Activated naive CD4-positive, alpha-beta T cell treated with anti-CD3 and anti-CD28 coated beads, Interleukin-2, amount 50 U/mL, for 72 hours (primary cell): ENCODE measurements at regions not wholly inside any gene's neighbourhood (a gene's known extent, or its start where the extent isn't known, plus 50 kb on each side); places are given as distances from the start of the nearest gene placed in this dataset.
"Not testable (repeated sequence)": the region's sequence is repeated elsewhere in the genome, so short reads cannot be mapped to it uniquely, and the experiment has no call there.

Experiments
- ATAC-seq, 2 donors: fragments of 150-1000 bp; cut with Tn5 transposase; 2 replicates each; pipeline ENCODE4 v1.10.0; 2021; ENCODE audit warnings: mild to moderate bottlenecking in 2 of 2, moderate library complexity in 2 of 2
- DNase-seq, 2 donors: peaks; one replicate each; pipeline ENCODE4 v3.0.0; 2021 to 2022; ENCODE audit warnings: low spot score in 2 of 2
- H3K27ac Mint-ChIP-seq, 2 donors: one replicate each; pipeline ENCODE4 v1.8.0; 2022; ENCODE audit warnings: mild to moderate bottlenecking in 2 of 2, mixed read lengths in 2 of 2
- H3K36me3 Mint-ChIP-seq, 2 donors: one replicate each; pipeline ENCODE4 v1.8.0; 2022; ENCODE audit warnings: mixed read lengths in 2 of 2
- H3K9me3 Mint-ChIP-seq, 2 donors: one replicate each; pipeline ENCODE4 v1.8.0; 2022; ENCODE audit warnings: mixed read lengths in 2 of 2

DNA sequence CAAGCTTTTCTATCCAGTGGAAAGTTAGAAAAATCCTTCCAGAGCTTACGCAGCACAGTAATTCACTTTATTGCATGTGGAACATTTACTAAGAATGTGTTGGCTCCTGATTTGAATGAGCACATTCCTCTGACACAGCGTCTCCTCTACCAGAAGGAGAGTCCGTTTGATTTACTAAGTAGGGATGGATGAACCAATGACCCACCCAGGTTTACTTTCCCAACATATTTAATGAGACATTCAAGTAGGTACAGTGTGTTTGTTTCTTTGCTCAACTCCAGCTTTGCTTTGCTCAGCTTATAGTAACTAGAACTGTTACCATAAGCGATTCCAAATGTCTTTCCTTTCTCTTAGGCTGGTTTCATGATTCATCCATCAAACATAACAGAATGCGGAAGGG lies 161.7 kb downstream of the SMARCA1 start:
- no peaks in the 10 kb centered on the region for H3K9me3 Mint-ChIP-seq
- no peaks in the 10 kb centered on the region for H3K36me3 Mint-ChIP-seq
- ATAC-seq = no peak
- no peak for DNase-seq
- no peak overlapping the region for H3K27ac Mint-ChIP-seq

DNA sequence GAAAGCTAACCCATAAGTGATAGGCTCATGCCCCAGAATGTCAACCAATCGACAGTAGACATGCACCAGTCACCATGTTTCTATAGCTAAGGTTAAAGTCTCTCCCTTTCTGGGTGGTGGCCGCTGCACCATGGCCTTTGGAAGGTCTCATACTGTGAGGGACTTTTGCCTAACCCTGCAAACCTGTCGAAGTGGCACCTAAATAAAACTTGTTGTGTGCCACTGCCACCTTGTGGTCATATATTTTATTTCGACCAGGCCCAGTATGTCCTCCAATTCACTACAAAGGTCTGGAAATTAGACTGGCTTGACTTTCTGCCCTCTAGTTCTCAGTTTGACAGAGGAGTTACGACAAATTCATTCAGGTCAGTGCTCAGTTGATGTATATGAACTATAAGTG lies 163.1 kb downstream of the SMARCA1 start:
- DNase-seq (peak in 1 of 2 donors; percentile 27), ATAC-seq (peak; percentile 50 to 80)
- Mint-ChIP-seq H3K36me3 (no peaks in the 10 kb centered on the region), H3K27ac (no peak overlapping the region), H3K9me3 (no peaks in the 10 kb centered on the region)

DNA sequence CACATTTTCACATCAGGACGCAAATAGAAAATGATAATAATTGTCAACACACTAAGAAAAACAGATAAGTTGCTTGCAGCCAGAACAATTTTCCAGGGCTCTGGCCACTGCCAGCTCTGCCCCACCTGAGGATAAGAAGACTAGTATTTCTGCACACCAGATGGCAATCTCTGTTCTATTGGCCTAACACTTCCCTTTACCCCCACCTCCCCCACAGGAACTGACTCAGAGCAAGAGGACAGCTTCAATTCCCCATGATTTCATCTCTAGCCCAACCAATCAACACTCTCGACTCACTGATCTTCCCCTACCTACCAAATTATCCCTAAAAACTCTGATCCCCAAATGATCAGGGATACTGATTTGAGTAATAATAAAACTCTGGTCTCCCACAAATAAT lies 164.0 kb downstream of the SMARCA1 start:
- DNase-seq = no peak
- H3K36me3 Mint-ChIP-seq = no peaks in the 10 kb centered on the region
- peak in 1 of 2 donors; percentile 34 for ATAC-seq
- H3K9me3 Mint-ChIP-seq = no peaks in the 10 kb centered on the region
- no peak overlapping the region for H3K27ac Mint-ChIP-seq

- not testable (repeated sequence) for ATAC-seq, DNase-seq, H3K36me3 Mint-ChIP-seq
Measured at GRCh38 chrX:129357428-129357827, 165.9 kb downstream of the SMARCA1 start.

DNA sequence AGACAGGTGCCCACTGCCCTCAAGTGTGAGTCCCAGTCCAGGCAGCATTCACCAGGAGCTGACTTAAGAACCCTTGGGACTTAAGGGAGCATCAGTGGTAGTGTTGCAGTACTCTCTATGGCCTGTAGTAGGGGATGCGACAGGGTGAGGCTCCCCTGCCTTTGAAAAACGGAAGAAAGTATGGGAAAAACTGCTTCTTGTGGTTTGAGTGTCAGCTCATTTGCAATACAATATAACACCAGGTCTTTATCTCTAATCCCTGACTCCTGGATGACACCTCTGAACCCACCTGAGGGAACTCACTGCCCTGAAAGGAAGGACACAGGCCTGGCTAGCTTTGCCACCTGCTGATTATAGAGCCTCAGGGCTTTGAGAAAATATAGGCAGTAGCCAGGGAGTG lies 176.0 kb downstream of the SMARCA1 start:
- Mint-ChIP-seq H3K9me3 (no peaks in the 10 kb centered on the region), H3K27ac (no peak overlapping the region), H3K36me3 (no peaks in the 10 kb centered on the region)
- DNase-seq = no peak
- no peak for ATAC-seq

More at GRCh38 chrX:129357428-129357827, 165.9 kb downstream of the SMARCA1 start:
- not testable (repeated sequence) for H3K9me3 Mint-ChIP-seq, H3K27ac Mint-ChIP-seq

DNA sequence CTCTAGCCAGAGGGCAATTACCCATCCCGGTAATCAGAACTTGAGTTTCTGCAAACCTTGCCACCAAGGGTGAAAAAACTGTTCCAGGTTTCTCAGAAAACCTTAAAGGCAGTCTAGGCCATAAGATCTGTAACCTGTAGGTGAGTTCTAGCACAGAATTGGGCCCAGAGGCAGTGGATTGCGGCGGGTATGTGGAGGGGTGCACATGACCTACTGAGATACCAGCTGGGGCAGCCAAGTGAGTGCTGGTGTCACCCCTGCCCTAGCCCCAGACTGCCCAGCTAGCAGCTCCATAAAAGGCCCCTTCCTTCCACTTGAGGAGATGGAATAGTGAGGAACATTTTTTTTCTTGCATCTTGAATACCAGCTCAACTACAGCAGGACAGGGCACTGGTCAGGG lies 176.7 kb downstream of the SMARCA1 start:
- no peak for ATAC-seq

DNA sequence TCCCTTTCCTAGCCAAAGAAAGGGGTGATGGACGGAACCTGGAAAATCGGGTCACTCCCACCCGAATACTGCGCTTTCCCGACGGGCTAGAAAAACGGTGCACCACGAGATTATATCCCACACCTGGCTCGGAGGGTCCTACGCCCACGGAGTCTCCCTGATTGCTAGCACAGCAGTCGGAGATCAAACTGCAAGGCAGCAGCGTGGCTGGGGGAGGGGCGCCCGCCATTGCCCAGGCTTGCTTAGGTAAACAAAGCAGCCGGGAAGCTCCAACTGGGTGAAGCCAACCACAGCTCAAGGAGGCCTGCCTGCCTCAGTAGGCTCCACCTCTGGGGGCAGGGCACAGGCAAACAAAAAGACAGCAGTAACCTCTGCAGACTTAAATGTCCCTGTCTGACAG lies 186.0 kb downstream of the SMARCA1 start:
- DNase-seq, H3K9me3 Mint-ChIP-seq, ATAC-seq, H3K27ac Mint-ChIP-seq: not testable (repeated sequence)
- H3K36me3 Mint-ChIP-seq = peaks cover 5 to 17% of the 10 kb centered on the region in 2 donors

More for the DNA sequence above, 176.7 kb downstream of the SMARCA1 start:
- Mint-ChIP-seq H3K27ac (no peak overlapping the region), H3K36me3 (no peaks in the 10 kb centered on the region), H3K9me3 (no peaks in the 10 kb centered on the region)
- DNase-seq = no peak

DNA sequence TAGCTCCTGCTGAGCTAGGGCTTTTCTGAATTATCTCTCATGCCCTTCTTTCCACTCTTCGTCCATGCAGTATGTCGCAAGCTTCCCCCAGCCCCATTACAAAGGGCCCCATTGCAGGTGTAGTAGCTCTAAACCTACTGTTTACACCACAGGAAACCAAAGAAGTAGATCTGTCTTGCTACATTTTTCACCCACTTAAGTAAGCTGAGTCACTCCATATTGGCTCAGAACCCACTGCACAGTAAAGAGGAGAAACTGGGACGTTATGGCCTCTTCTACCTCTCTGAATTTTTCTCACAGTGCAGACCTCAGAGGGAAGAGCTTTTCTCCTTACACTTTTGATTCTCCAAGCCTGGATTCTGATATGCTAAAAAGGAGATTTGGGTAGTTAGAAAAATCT lies 200.2 kb downstream of the SMARCA1 start:
- no peak for DNase-seq
- H3K9me3 Mint-ChIP-seq = no peaks in the 10 kb centered on the region
- H3K27ac Mint-ChIP-seq = no peak overlapping the region
- no peaks in the 10 kb centered on the region for H3K36me3 Mint-ChIP-seq
- no peak for ATAC-seq

- DNase-seq (no peak), ATAC-seq (no peak)
- no peak overlapping the region for H3K27ac Mint-ChIP-seq
- H3K9me3 Mint-ChIP-seq = no peaks in the 10 kb centered on the region
- no peaks in the 10 kb centered on the region for H3K36me3 Mint-ChIP-seq
Measured at GRCh38 chrX:129318375-129318774, 204.9 kb downstream of the SMARCA1 start.

- Mint-ChIP-seq H3K9me3 (no peaks in the 10 kb centered on the region), H3K27ac (no peak overlapping the region), H3K36me3 (no peaks in the 10 kb centered on the region)
- ATAC-seq = no peak
- DNase-seq = no peak
Measured at GRCh38 chrX:129316461-129316860, 206.8 kb downstream of the SMARCA1 start.

GRCh38 chrX:129310000-129310399 lies 213.3 kb downstream of the SMARCA1 start:
- DNase-seq (no peak), ATAC-seq (no peak)
- Mint-ChIP-seq H3K27ac (no peak overlapping the region), H3K36me3 (no peaks in the 10 kb centered on the region), H3K9me3 (no peaks in the 10 kb centered on the region)

DNA sequence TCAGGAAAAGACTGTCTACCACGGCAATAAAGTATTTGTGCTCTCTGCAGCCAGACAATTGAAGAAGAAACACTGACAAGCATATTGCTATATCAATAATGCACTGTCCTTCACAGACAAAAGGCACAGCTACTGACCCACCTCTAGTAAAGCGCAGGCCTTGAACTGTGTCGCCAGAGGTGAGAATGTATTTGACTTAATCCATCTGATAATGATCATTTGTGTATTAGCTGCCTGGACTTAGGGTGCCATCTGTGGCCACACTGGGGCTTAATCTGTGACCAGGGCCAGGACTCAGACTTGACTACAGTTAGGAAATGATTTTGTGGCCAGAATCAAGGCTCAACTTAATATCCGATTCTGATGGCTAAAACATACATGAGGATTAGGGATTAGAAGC lies 260.4 kb downstream of the SMARCA1 start:
- H3K36me3 Mint-ChIP-seq = no peaks in the 10 kb centered on the region
- H3K9me3 Mint-ChIP-seq = no peaks in the 10 kb centered on the region
- ATAC-seq = no peak
- H3K27ac Mint-ChIP-seq = no peak overlapping the region
- DNase-seq = no peak

DNA sequence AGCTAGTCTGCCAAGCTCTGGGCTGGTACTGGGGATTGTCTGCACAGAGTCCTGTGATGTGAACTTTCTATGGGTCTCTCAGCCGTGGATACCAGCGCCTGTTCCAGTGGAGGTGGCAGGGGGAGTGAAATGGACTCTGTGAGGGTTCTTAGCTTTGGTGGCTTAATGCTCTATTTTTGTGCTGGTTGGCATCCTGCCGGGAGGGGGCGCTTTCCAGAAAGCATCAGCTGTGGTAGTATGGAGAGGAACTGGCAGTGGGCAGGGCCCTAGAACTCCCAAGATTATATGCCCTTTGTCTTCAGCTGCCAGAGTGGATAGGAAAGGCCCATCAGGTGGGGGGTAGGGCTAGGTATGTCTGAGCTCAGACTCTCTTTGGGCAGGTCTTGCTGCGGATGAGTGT lies 267.8 kb downstream of the SMARCA1 start:
- not testable (repeated sequence) for DNase-seq, H3K27ac Mint-ChIP-seq, ATAC-seq, H3K36me3 Mint-ChIP-seq, H3K9me3 Mint-ChIP-seq

GRCh38 chrX:129249563-129249962 lies 273.7 kb downstream of the SMARCA1 start:
- Mint-ChIP-seq H3K9me3 (no peaks in the 10 kb centered on the region), H3K27ac (no peak overlapping the region), H3K36me3 (no peaks in the 10 kb centered on the region)
- ATAC-seq = no peak
- no peak for DNase-seq

DNA sequence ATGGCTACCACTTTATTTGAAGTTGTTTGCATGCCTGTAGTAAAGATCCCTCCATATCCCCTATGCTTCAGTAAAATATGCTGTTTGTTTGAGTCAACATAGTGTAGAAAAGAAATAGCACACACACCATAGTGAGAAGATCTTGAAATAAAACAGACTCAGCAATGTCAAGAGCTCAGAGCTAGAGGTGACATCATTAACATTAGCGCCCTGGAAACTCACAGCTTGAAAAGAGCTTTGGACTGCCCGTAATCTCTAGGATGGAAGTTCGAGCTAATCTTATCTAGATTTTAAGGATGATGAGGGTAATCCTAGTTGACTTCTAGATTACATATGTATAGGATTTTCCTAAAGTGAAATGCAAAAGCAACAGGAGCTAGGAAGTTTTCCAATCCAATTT lies 275.6 kb downstream of the SMARCA1 start:
- ATAC-seq (no peak), DNase-seq (no peak)
- peaks cover 4% of the 10 kb centered on the region in 2 donors for H3K9me3 Mint-ChIP-seq
- H3K36me3 Mint-ChIP-seq = peaks cover 0 to 5% of the 10 kb centered on the region in 2 donors
- no peak overlapping the region for H3K27ac Mint-ChIP-seq

DNA sequence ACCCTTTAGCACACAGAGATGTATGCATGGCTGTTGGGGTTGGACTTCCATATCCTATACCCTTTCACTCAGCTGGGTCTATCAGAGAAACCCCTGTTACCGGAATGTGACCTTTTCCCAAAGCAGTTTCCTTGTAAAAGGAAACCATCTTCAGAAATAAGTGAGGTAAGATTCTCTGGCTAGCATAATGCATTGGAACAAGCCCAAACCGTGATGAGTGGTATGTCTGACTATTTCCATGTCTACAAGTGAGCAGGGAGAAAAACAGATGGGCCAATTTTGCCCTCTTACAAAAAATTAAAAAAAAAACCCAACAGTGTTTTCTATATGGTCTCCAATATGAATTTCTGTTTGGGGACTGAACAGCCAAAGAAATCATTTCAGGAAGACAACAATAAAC lies 283.9 kb downstream of the SMARCA1 start:
- Mint-ChIP-seq H3K27ac (no peak overlapping the region), H3K36me3 (peaks cover 0 to 5% of the 10 kb centered on the region in 2 donors), H3K9me3 (peaks cover 4% of the 10 kb centered on the region in 2 donors)
- ATAC-seq = no peak
- DNase-seq = no peak

- no peak for DNase-seq
- H3K9me3 Mint-ChIP-seq = no peaks in the 10 kb centered on the region
- ATAC-seq = no peak
- H3K36me3 Mint-ChIP-seq = no peaks in the 10 kb centered on the region
- H3K27ac Mint-ChIP-seq = no peak overlapping the region
Measured at GRCh38 chrX:129238011-129238410, 285.3 kb downstream of the SMARCA1 start.

DNA sequence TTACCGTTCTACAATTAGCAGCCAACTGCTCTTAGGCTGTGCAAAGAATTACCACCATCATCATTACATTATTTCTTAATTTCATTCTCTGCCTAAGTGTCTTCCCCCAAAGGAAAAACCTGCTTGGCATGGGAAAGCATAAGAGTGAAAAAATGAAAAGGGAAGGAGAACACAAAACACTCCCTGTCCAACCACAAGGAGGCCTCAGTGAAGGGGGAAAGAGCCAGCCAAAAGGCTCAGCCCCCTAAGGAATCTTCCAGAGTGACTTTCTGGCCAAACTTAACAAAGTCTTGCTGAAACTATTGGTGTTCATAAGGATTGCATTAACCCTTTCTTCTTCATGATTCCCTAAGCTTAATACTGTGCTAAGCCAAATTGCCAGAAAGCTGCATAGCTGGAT lies 287.4 kb downstream of the SMARCA1 start:
- ATAC-seq = no peak
- no peak for DNase-seq
- Mint-ChIP-seq H3K36me3 (no peaks in the 10 kb centered on the region), H3K9me3 (no peaks in the 10 kb centered on the region), H3K27ac (no peak overlapping the region)

- ATAC-seq = no peak
- no peak for DNase-seq
- H3K9me3 Mint-ChIP-seq = no peaks in the 10 kb centered on the region
- no peak overlapping the region for H3K27ac Mint-ChIP-seq
- no peaks in the 10 kb centered on the region for H3K36me3 Mint-ChIP-seq
Measured at GRCh38 chrX:129233786-129234185, 289.5 kb downstream of the SMARCA1 start.
